Thyroid gland (tissue), 4 donors: ENCODE measurements at regions not wholly inside any gene's neighbourhood (a gene's known extent, or its start where the extent isn't known, plus 50 kb on each side); places are given as distances from the start of the nearest gene placed in this dataset. TPM values are rescaled to one million over a fixed set of nuclear protein-coding genes. Genes with fewer than 3 reads are reported as not detected.

ENCODE experiments used
- DNase-seq, 2 donors: peaks; one replicate each; pipeline ENCODE4 v3.0.0-alpha.2; 2019
- H3K27ac ChIP-seq, 3 donors: fragments of 200-600 bp; sonication (generic); 1 replicate in 2 of 3; 2 replicates in 1 of 3; pipeline ENCODE4 v1.5.1; 2016 to 2019; ENCODE audit warnings: mild to moderate bottlenecking in 1 of 3, moderate library complexity in 1 of 3
- H3K27me3 ChIP-seq: fragments of 200-600 bp; sonication (generic); one replicate; pipeline ENCODE4 v1.5.1; 2019
- H3K36me3 ChIP-seq, 2 donors: fragments of 200-600 bp; sonication (generic); one replicate each; pipeline ENCODE4 v1.5.1; 2016 to 2019
- H3K4me1 ChIP-seq, 2 donors: fragments of 200-600 bp; sonication (generic); one replicate each; pipeline ENCODE4 v1.5.1; 2017 to 2019
- H3K4me3 ChIP-seq, 3 donors: fragments of 200-600 bp; sonication (generic); replicated peaks in 1 of 3; 1 replicate in 2 of 3; 2 replicates in 1 of 3; pipeline ENCODE4 v1.5.1; 2016; ENCODE audit warnings: mild to moderate bottlenecking in 1 of 3
- H3K9me3 ChIP-seq: fragments of 200-600 bp; sonication (generic); one replicate; pipeline ENCODE4 v1.5.1; 2017
- CTCF ChIP-seq, 6 experiments: fragments of 200-600 bp in 3 of 6; fragments of 450-650 bp in 3 of 6; sonication (generic) in 3 of 6; IDR thresholded peaks; one replicate each; pipeline ENCODE4 v1.5.1; 2016 to 2019; ENCODE audit warnings: antibody characterized with exemption in 6 of 6, mild to moderate bottlenecking in 2 of 6, inconsistent platforms in 1 of 6, moderate library complexity in 1 of 6
- POLR2A ChIP-seq, 2 donors: fragments of 450-650 bp; IDR thresholded peaks; one replicate each; pipeline ENCODE4 v1.6.1; 2017; ENCODE audit warnings: antibody characterized with exemption in 2 of 2, mild to moderate bottlenecking in 2 of 2, moderate library complexity in 1 of 2
- WGBS, 2 donors: methylation state at CpG; one replicate each; pipeline ENCODE4 v1.1.5; 2017; 5-methylcytosine and 5-hydroxymethylcytosine counted together
- intact Hi-C: fragments of 100-400 bp; cut with DNase I; formaldehyde crosslinking; loops from one replicate; pipeline ENCODE4 v1.15.1; 2023
- microRNA counts, 2 donors: library from miRNA; unstranded; fragments of <30 nt; microRNA quantifications; one replicate each; lab custom pipeline; 2016 to 2017
- microRNA-seq: library from miRNA; unstranded; fragments of <30 nt; microRNA quantifications from one replicate; pipeline ENCODE4, GENCODE V29; 2016
- small RNA-seq: library from RNA; depleted of rRNA; stranded (forward); fragments of <200 nt; gene quantifications from one replicate; pipeline ENCODE3, GENCODE V24; 2016

- H3K4me1 ChIP-seq: no peaks in the 10 kb centered on the region
- no peak for DNase-seq
Measured at GRCh38 chr2:51093016-51093415, 61.1 kb upstream of the NRXN1 start.

GRCh38 chr2:51085420-51086068 is 53.6 kb upstream of the NRXN1 start:
- intact Hi-C loops: no loop called here
- H3K4me3 ChIP-seq: no peak overlapping the region
- no peaks in the 10 kb centered on the region for H3K27me3 ChIP-seq
- TF ChIP-seq POLR2A (IDR thresholded peaks at IDR 0.05) (no peak), CTCF (IDR thresholded peaks at IDR 0.05) (no peak)
- no peak overlapping the region for H3K27ac ChIP-seq
- H3K9me3 ChIP-seq: no peaks in the 10 kb centered on the region
- no peaks in the 10 kb centered on the region for H3K36me3 ChIP-seq
- H3K4me1 ChIP-seq: no peaks in the 10 kb centered on the region
- 87 to 89% methylated on average over 3 of the region's 3 CpGs for WGBS, 2 donors
- no peak for DNase-seq

More at GRCh38 chr2:51093016-51093415, 61.1 kb upstream of the NRXN1 start:
- Histone ChIP-seq H3K9me3 (no peaks in the 10 kb centered on the region), H3K36me3 (no peaks in the 10 kb centered on the region), H3K4me3 (no peak overlapping the region), H3K27me3 (no peaks in the 10 kb centered on the region), H3K27ac (no peak overlapping the region)
- 82 to 93% methylated on average over 4 of the region's 4 CpGs for WGBS, 2 donors
- intact Hi-C loops: no loop called here
- TF ChIP-seq POLR2A (IDR thresholded peaks at IDR 0.05) (no peak), CTCF (IDR thresholded peaks at IDR 0.05) (no peak)

GRCh38 chr2:51084750-51085149 is 52.8 kb upstream of the NRXN1 start:
- no peak for DNase-seq
- H3K9me3 ChIP-seq: no peaks in the 10 kb centered on the region
- H3K4me3 ChIP-seq: no peak overlapping the region
- H3K4me1 ChIP-seq: no peaks in the 10 kb centered on the region
- 78 to 85% methylated on average over 2 of the region's 2 CpGs for WGBS, 2 donors
- TF ChIP-seq POLR2A (IDR thresholded peaks at IDR 0.05) (no peak), CTCF (IDR thresholded peaks at IDR 0.05) (no peak)
- H3K27me3 ChIP-seq: no peaks in the 10 kb centered on the region
- intact Hi-C loops: no loop called here
- no peak overlapping the region for H3K27ac ChIP-seq
- H3K36me3 ChIP-seq: no peaks in the 10 kb centered on the region

MicroRNAs in the stretch of these regions (microRNA counts, 767-probe panel; counts per million panel counts)
- microRNA hsa-miR-4431 (lab: Ali Mortazavi, UCI): 0 counts per million in 2 donors

Small RNAs in the stretch of these regions (microRNA-seq; reads per million reads assigned to microRNA genes)
- not detected for gene MIR4431

Small RNAs in the stretch of these regions (small RNA-seq; reads per million reads assigned to genes)
- not detected for gene AC010967.3
- not detected for gene AC069157.1
- gene AC097463.2: not detected
- gene CRYGGP: not detected
- not detected for gene MIR4431
- not detected for gene RF00019
- not detected for gene RF00424
- gene RNU6-997P: not detected
